ENCODE measurements at regions not wholly inside any gene's neighbourhood (a gene's known extent, or its start where the extent isn't known, plus 50 kb on each side); places are given as distances from the start of the nearest gene placed in this dataset.
"Not testable (repeated sequence)": the region's sequence is repeated elsewhere in the genome, so short reads cannot be mapped to it uniquely, and the experiment has no call there.

DNA sequence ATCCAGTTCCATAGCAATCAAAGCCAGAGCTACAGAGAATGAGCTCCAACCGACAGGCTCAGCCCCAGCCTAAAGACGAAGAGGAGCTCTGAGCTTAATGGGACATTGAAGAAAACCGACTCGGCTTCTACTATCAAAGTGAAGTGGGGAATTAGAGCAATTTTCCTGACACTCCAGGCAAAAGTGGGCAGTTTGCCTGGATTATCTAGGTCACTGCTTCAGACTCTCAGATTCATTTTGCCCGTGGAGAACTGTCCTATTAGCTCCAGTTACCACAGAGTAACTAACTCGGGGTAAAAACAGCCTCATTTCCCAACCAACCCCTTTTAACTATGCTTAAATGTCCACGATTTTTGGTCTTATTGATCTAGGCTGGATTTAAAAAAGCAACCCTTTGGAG, 592.1 kb upstream of the NRSN1 start:
- DNase-seq: no peak

DNA sequence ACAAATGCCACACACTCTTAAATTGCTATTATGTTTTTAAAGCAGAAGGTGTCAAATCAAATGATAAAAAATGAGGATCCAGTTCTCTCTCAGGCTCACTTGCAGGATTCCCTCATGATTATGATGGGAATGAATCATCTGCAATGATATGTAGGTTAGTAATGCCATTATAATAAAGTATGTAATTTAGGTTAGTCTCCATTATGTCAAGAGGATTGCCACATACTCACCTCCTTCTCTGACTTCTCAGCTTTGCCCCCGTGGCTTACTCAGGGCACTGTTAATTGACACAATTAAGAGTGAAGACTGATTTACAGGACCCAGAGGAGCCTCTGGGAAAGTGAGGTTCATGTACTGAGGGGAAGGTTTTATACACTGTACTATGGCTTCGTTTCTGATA, 591.7 kb upstream of the NRSN1 start:
- DNase-seq: no peak

DNA sequence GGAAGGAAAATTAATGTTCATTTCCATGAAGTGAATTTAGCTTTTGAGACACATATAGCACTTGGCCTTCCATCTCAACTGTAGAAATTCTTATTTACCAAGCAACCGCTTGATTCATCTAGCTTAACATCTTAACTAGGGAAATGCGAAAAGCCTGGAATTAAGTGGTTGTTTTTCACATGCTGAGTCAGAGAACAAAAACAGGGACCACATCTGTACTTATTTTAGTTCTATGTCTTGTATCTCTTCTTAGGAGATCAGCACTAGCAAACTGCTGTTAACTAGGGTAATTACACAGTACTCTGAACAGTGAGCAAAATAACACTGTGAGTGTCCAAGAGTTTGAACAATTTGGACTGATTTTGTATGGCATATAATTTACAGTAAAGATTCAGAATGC, 590.9 kb upstream of the NRSN1 start:
- no peak for DNase-seq

DNA sequence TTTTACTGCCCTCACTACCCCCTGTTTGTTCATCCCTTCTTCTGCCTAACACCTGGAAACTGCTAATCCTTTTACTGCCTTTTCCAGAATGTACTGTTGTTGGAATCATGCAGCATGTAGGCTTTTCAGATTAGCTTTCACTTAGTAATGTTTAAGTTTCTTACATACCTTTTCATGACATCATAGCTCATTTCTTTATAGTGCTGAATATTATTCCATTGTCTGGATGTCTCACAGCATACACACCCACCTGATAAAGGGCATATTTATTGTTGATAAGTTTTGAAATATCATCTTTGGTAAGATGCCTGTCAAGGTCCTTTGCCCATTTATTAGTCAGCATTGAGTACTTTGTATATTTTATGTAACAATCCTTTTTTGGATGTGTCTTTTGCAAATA, 588.2 kb upstream of the NRSN1 start:
- DNase-seq: no peak

DNA sequence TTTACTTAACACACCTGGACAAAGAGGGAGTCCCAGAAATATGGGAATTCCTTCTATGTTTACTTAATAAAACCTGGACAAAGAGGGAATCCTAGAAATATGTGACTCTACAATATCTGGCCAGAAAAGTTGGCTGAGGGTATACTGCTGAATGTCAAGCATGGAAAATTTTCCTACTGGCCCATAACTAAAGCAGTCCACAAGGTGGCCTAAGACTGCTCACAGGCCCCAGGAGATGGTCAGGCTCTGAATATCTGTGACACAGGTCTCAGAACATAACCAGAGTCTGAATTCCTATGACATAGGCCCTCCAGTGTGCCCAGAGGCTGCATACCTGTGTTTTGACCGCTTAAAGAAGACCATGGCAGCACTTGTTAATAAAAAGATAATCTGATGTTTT, 578.2 kb upstream of the NRSN1 start:
- DNase-seq: no peak

DNA sequence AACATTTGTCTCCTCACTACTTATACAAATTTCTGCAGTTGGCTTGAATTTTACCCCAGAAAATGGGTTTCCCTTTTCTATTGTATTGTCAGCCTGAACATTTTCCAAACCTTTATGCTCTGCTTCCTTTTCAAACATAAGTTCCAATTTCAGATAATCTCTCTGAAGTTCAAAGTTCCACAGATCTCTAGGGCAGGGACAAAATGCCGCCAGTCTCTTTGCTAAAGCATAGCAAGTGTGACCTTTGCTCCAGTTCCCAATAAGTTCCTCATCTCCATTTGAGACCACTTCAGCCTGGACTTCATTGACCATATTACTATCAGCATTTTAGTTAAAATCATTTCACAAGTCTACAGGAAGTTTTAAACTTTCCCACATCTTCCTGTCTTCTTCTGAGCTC, 571.1 kb upstream of the NRSN1 start:
- not testable (repeated sequence) for DNase-seq

DNA sequence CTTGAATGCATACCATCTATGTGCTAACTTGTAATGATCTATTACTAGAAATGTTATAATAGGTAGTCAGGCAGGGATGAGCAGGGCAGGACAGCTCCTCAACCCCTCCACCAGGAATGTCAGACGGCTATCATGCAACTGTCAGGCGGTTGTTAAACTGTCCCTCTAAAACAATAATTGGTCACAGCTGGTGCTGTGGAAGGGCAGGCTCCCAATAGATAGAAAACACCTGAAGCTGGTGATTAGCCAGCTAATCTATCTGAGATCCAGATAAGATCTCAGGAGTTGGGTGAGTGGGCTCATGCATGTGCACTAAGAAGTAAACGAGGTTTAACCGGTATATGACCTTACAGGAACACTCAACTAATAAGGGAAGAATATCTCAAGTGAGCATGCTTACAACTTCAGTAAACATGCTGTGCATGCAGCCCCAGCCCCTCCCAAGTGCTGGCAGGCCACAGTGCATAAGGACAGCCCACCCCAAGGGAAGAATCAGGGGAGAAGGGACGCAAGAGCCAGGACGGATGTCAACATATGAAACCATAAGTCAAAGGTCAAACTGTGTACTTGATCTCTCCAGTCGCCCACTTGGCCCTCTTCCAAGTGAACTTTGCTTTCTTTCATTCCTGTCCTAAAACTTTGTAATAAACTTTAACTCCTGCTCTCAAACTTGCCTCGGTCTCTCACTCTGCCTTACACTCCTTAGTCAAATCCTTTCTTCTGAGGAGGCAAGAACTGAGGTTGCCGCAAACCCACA, 566.2 kb upstream of the NRSN1 start:
- no peak for DNase-seq

DNA sequence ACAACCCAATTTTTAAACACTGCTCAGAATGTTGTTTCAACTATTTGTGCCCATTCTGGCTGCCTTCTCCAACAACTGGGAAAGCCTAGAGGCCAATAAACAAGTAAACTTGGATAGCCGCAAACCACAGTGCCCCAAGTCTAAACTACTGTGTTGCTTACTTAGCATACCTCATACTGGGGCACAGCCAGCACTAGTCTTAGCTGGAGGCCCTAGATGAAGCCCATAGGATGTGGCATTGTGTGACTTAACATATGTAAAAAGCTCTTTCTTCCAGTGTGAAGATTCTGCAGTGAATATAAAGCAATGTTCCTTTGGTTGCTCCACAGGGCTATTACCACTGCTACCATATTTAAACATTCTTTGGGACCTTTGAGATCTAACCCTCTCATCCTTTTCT, 564.3 kb upstream of the NRSN1 start:
- no peak for DNase-seq

DNA sequence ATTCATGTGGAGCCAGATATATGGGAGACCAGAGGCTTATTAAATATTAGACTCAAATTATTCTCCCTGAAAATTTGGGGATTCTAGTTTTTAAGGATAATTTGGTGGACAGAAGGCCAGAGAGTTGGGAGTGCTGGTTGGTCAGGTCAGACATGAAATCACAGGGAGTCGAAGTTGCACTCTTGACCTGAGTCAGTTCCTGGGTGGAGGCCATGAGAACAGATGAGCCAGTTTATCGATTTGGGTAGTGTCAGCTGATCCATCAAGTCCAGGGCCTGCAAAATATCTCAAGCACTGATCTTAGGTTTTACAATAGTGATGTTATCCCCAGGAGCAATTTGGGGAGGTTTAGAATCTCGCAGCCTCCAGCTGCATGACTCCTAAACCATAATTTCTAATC, 563.5 kb upstream of the NRSN1 start:
- no peak for DNase-seq

DNA sequence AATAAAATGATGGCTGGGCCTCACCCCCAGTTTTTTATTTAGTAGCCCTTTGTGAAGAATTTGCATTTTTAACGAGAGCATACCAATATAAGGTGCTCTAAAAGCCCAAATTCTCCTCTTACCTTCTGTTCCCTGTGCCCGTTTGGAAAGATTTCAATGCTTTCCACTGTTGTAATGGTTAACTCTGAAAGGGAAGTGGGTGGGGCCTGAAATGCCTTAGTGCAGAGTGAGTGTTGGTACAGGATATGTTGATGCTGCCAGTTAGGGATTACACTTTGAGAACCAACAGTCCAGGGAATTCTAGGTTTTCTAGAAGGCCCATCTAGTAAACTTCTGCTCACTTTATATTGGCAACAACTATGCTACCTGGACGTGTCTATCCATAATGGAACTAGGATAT, 562.7 kb upstream of the NRSN1 start:
- no peak for DNase-seq

DNA sequence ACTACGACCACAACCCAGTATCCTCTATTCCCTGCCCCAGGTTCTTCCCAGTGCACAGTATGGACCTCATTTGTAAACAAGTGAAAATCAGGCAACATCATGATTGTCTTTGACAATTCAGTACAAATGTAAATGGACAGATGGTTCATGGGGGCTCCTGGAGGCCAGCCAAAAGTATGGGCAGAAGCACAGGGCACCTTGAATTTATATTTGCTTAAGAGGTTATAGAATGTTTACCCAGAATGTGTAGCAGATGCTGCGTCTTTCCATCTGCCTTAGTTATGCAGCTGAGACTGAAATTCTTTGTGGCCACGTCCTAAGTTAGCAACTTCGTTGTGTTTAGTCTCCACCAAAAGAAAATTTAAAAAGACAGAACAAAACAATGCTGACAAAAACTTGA, 559.6 kb upstream of the NRSN1 start:
- DNase-seq: no peak

DNA sequence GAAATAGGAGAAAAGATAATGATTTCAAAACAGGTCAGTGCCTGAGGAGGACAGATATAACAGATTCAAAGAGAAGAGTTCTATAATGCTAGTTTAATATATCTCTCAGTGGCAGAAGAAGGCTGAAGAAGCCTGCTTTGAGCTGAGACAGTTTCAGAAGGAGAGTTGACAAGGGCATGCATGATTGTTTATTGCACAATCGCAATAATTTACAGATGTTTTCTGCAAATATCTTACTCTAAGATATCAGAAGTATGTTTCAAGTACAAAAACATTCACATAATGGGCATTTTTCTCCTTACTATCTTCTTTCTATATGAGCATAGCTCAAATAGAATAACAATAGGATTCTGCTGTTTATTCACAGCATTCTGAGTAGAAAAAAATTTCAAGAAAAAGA, 557.7 kb upstream of the NRSN1 start:
- DNase-seq: no peak

DNA sequence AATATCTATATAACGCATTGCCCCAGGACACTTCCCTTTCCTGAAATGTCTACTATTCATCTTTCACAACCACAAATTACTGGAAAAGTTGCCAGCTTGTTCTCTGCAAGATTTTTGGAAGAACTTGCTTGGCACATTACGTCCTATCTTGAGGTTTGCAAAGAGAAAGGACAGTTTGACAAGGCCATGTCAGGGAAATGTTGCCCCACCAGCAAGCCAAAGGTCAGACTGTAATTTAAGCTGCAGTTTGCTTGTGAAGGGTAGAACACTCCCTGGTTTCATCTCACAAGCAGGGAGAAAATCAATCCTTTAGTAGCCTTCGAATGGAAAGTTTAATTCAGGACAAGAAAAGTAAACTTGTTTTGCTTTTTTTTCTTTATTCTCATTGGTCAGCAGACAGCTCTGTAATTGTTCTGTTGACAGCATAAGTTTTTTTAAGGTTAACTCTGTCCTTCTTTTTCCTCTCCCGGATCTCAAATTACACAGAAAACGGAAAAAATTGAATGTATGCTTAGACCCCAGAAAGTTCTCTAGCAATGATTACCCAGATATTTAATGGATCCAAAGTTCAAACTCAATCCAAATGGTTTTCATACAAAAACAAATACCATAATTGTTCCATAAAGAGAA, 541.8 kb upstream of the NRSN1 start:
- DNase-seq: no peak

DNA sequence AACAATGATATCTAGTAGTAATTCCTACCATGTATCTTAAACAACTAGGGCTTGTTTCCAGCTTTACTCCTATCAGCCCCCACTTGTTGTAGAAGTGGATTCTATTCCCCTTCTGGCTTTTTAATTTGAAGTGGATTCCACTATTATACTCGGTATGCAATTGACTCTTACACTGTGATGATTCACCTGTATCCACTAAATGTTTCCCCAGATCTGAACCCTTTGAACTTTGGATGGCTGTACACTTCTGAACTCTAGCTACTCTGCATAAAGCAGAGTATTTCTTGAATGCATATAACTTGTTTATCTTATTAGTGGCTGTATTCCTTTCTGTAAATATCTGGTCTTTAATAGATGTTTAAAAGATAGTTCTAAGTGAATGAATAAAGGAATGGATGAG, 538.4 kb upstream of the NRSN1 start:
- no peak for DNase-seq

DNA sequence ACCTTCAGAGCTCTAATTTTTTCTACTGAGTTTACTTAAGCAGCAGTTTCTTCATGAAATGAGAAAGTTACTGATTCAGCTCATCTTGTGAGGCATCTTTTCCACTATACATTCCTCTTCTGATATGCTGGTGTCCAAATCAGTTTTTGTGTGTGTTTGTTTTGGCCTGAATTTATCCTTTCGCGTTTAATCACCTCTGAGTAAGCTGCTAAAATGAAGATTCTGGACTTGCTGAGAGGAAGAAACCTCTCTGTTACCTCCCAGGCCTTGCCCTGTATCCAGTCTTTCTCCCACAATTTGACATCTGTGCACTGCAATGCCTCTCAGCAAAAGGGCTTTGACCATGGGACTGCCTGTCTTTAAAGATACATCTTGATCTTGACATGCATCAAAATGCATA, 536.2 kb upstream of the NRSN1 start:
- DNase-seq: no peak

DNA sequence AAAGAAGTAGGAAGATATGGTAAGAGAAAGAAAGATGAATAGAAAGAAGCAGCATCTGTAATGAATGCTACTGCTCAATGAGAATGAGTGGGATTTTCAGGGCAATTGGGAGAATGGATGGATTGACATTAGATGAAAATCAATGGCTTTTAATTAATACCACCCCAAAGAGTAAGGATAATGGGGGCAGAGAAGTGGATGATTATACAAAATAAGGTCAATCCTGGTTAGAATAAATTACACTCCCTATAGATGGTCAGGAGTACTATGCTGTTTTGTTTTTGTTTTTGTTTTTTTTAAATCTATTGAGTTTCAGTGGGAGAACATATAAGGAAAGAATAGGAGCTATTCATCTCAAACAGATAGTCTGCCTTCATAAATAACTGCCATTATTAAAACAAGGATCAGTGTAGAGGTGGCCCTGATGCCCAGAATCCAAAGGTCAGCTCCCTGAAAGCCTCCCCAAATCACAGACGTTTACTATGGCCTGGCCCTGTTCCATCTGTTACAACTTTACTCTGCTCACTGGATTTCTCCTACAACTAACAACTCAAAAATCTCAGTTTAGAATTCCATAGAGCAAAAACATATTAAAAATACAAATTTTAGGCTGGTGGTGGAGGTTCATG, 535.4 kb upstream of the NRSN1 start:
- DNase-seq: no peak

DNA sequence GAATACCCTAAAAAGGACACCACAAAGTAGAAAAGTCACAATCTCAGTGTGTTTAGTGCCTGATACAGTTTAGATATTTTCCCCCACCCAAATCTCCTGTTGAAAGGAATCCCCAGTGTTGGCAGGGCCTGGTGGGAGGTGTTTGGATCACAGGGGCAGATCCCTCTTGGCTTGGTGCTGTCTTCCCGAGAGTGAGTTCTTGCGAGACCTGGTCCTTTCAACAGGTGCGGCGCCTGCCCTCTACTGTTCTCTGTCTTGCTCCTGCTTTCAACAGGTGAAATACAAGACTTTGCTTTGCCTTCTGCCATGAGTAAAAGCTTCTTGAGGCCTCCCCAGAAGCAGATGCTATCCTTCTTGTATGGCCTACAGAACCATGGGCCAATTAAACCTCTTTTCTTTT, 534.3 kb upstream of the NRSN1 start:
- DNase-seq: no peak

DNA sequence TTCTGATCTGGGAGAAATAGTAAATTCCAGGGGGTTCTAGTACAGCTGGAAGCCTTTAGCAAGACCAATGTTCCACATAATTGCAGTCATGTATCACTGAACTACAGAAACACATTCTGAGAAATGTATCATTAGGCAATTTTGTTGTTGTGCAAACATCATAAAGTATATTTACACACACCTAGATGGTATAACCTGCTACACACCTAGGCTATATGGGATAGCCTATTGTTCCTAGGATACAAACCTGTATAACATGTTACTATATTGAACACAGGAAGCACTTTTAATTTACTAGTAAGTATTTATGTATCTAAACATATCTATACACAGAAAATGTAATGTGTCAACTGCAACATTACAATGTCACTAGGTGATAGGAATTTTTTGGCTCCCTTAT, 525.9 kb upstream of the NRSN1 start:
- DNase-seq: no peak

DNA sequence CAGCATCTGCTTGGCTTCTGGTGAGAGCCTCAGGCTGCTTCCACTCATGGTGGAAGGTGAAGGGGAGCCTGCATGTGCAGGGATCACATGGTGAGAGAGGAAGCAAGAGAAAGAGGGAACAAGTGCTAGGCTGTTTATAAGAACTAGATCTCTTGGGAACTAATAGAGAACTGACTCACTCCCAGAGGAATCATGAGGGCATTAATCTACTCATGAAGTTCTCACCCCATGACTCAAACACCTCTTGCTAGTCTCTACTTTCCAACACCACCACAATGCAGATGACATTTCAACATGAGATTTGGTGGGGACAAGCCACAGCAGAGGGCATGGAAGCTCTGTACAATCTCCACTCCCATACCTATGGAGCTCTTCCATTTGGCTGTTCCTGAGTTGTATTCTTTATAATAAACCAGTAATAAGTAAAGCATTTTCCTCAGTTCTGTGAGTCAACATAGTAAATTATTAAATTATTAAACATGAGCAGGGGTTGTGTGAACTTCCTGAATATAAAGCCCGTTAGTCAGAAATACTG, 524.1 kb upstream of the NRSN1 start:
- no peak for DNase-seq

DNA sequence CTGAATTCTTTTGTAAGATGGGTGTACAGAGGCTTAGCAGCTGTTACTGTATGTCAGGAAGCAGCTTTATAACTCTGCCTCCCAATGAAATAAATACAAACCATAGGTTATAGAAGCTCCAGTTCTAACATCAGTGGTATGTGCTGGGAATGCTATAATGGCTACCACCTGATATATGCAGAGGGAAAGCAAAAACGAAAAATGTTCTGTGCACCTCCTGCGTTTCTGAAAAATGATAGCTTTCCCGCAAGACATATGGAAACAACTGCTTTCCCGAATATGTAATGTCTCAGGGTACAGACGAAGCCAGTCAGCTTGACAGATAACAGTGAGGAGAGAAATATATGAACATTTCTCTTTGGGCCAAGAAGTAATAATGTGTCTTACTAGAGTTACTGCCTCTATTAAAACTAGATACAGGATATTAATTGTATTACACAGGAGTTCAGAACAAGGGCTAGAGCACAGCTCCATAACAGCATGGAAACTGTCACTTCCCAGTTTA, 517.0 kb upstream of the NRSN1 start:
- no peak for DNase-seq

DNA sequence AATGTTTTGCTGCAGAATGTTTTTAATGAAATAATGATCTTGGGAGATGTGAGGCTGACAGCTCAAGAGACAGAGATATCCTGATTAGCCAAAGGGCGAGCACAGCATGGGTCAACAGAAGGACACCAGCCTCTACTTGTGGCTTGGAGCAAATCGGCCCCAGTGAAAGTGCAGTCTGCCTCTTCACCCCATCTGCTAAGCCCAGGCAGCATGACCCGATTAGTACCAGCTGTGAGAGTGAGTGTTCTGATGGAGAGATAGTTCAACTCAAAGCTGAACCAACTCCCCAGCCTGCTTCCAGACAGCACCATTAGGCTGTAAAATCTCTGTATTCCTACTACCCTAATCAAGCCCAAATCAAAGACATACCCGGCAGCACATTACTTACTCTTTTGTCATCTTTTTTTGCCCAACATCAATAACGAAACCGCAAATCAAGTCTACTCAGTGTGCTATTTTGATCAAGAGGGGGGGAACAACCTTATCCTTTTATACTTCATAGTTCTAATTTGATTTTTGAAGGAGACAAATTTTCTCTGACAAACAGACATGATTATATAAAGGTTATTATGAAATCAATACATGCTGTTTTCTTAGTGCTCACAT, 514.1 kb upstream of the NRSN1 start:
- no peak for DNase-seq

DNA sequence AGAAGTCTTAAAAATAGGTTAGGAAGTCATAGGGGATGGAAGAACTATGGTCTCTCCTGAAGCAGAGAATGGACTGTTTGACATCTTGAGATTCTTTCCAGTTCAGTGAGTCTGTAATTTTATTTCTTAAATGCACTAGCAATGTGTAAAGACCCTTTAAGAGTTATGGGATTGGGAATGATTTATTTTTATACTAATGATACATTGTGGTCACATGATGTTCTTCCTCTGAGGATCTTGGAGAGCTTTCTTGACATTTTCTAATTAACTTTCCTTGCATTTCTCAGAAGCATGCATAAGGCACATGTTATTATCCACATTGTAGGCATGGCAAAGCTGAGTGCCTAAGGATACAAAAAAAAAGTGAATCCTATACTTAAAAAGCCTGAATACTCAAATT, 507.6 kb upstream of the NRSN1 start:
- DNase-seq: no peak

DNA sequence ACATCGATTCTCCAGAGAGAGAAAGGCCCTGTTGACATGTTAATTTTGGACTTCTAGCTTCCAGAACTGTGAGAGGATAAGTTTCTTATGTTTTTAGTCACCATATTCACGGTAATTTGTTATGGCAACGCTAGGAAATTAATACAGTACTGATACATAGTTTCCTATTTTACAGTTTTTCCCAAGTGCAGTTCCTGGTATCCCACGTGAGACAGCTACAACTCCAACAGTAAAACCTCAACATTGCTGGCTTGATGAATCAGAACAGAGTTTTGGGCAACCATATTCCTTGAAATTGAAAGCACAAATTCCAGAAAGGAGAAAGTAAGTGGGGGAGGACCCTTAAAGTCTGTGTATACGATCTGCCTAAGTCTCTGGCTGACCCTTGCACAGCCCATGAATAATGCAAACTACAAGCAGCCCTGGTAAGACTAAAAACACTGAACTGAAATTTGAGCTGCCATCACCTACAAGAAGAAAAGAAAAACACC, 505.1 kb upstream of the NRSN1 start:
- no peak for DNase-seq
